ENCODE measurements at regions not wholly inside any gene's neighbourhood (a gene's known extent, or its start where the extent isn't known, plus 50 kb on each side); places are given as distances from the start of the nearest gene placed in this dataset.

- ChIA-PET CTCF (ENCODE audit: unreplicated experiment) (no interaction called here), POLR2A (interaction anchor here (0.6 kb wide), 1 partner anchor 48 kb away, joined by 3 read pairs; no protein-coding TSS in a partner anchor)
- H3K4me2 ChIP-seq (ENCODE audit: low read length), result no peak overlapping the region
- no peak for DNase-seq (ENCODE audit: low spot score)
- no peaks in the 10 kb centered on the region for H3K79me2 ChIP-seq (ENCODE audit: insufficient read depth, low read depth, low read length)
- H3K36me3 ChIP-seq (ENCODE audit: insufficient read depth, low read length), result no peaks in the 10 kb centered on the region
- TF ChIP-seq CTCF (conservative IDR thresholded peaks at IDR 0.05; ENCODE audit: low read length) (no peak), EZH2phosphoT487 (IDR thresholded peaks at IDR 0.05; ENCODE audit: borderline replicate concordance, low read depth, low read length) (no peak)
- no peaks in the 10 kb centered on the region for H4K20me1 ChIP-seq (ENCODE audit: insufficient read depth, low read length)
- H3K4me3 ChIP-seq (ENCODE audit: low read depth, low read length, poor library complexity, severe bottlenecking), result no peak overlapping the region
- no TSS peak for BruUV-seq (replicated peaks)
- H2AFZ ChIP-seq (ENCODE audit: low read length), result no peak overlapping the region
- no peaks in the 10 kb centered on the region for H3K4me1 ChIP-seq (ENCODE audit: insufficient read depth, low read length, poor library complexity, severe bottlenecking)
- intact Hi-C loops (cut with micrococcal nuclease; ENCODE audit: unreplicated experiment), result no loop called here
- no peaks in the 10 kb centered on the region for H3K9me3 ChIP-seq (ENCODE audit: low read length)
- H3K9me2 ChIP-seq (ENCODE audit: insufficient read depth, low read length), result no peaks in the 10 kb centered on the region
- no peak overlapping the region for H3K27ac ChIP-seq (ENCODE audit: low read depth, low read length, poor library complexity, severe bottlenecking)
These were observed 732.0 kb upstream of the ADGRL2 start for GRCh38 chr1:81068726-81069125.

GRCh38 chr1:81053826-81054225 lies 746.9 kb upstream of the ADGRL2 start:
- H3K9me3 ChIP-seq (ENCODE audit: low read length), result no peaks in the 10 kb centered on the region
- H3K4me3 ChIP-seq (ENCODE audit: low read depth, low read length, poor library complexity, severe bottlenecking), result no peak overlapping the region
- no peak for DNase-seq (ENCODE audit: low spot score)
- no peak overlapping the region for H2AFZ ChIP-seq (ENCODE audit: low read length)
- H3K27ac ChIP-seq (ENCODE audit: low read depth, low read length, poor library complexity, severe bottlenecking), result no peak overlapping the region
- ChIA-PET CTCF (ENCODE audit: unreplicated experiment) (no interaction called here), POLR2A (interaction anchor here (0.7 kb wide), 1 partner anchor 236 kb away, joined by 3 read pairs; no protein-coding TSS in a partner anchor)
- no peaks in the 10 kb centered on the region for H3K79me2 ChIP-seq (ENCODE audit: insufficient read depth, low read depth, low read length)
- H3K9me2 ChIP-seq (ENCODE audit: insufficient read depth, low read length), result no peaks in the 10 kb centered on the region
- no peaks in the 10 kb centered on the region for H3K4me1 ChIP-seq (ENCODE audit: insufficient read depth, low read length, poor library complexity, severe bottlenecking)
- intact Hi-C loops (cut with micrococcal nuclease; ENCODE audit: unreplicated experiment), result no loop called here
- no peak overlapping the region for H3K4me2 ChIP-seq (ENCODE audit: low read length)
- BruUV-seq (replicated peaks), result no TSS peak
- no peaks in the 10 kb centered on the region for H3K36me3 ChIP-seq (ENCODE audit: insufficient read depth, low read length)
- H4K20me1 ChIP-seq (ENCODE audit: insufficient read depth, low read length), result no peaks in the 10 kb centered on the region
- TF ChIP-seq EZH2phosphoT487 (IDR thresholded peaks at IDR 0.05; ENCODE audit: borderline replicate concordance, low read depth, low read length) (no peak), CTCF (conservative IDR thresholded peaks at IDR 0.05; ENCODE audit: low read length) (no peak)

GRCh38 chr1:81052162-81052561 lies 748.6 kb upstream of the ADGRL2 start:
- ChIA-PET CTCF (ENCODE audit: unreplicated experiment) (no interaction called here), POLR2A (no interaction called here)
- Histone ChIP-seq H3K4me1 (ENCODE audit: insufficient read depth, low read length, poor library complexity, severe bottlenecking) (no peaks in the 10 kb centered on the region), H3K27ac (ENCODE audit: low read depth, low read length, poor library complexity, severe bottlenecking) (no peak overlapping the region), H3K4me3 (ENCODE audit: low read depth, low read length, poor library complexity, severe bottlenecking) (no peak overlapping the region), H3K79me2 (ENCODE audit: insufficient read depth, low read depth, low read length) (no peaks in the 10 kb centered on the region), H3K9me3 (ENCODE audit: low read length) (no peaks in the 10 kb centered on the region), H3K4me2 (ENCODE audit: low read length) (no peak overlapping the region), H2AFZ (ENCODE audit: low read length) (no peak overlapping the region), H3K36me3 (ENCODE audit: insufficient read depth, low read length) (no peaks in the 10 kb centered on the region), H3K9me2 (ENCODE audit: insufficient read depth, low read length) (no peaks in the 10 kb centered on the region), H4K20me1 (ENCODE audit: insufficient read depth, low read length) (no peaks in the 10 kb centered on the region)
- BruUV-seq (replicated peaks), result no TSS peak
- DNase-seq (ENCODE audit: low spot score), result no peak
- intact Hi-C loops (cut with micrococcal nuclease; ENCODE audit: unreplicated experiment), result no loop called here
- TF ChIP-seq EZH2phosphoT487 (IDR thresholded peaks at IDR 0.05; ENCODE audit: borderline replicate concordance, low read depth, low read length) (no peak), CTCF (conservative IDR thresholded peaks at IDR 0.05; ENCODE audit: low read length) (no peak)
